H1 (cell line): ENCODE measurements at regions not wholly inside any gene's neighbourhood (a gene's known extent, or its start where the extent isn't known, plus 50 kb on each side); places are given as distances from the start of the nearest gene placed in this dataset.

ENCODE experiments used
- CTCF ChIA-PET: fragments of 300-600 bp; sonication (Branson Sonifier 250); formaldehyde crosslinking; loops from one replicate; lab custom pipeline; 2021; ENCODE audit not compliant: partially characterized antibody; lab: Charles Lee
- POLR2A ChIA-PET: fragments of 300-600 bp; sonication (Branson Sonifier 250); formaldehyde crosslinking; loops from one replicate; lab custom pipeline; 2021; ENCODE audit warnings: inconsistent platforms; ENCODE audit not compliant: partially characterized antibody; lab: Charles Lee
- DNase-seq, 2 experiments: peaks; one replicate each; pipeline versions ENCODE4 v3.0.0 to v3.0.0-alpha.2; 2010 to 2022; ENCODE audit warnings: low spot score in 2 of 2, low read depth in 1 of 2, mixed read lengths in 1 of 2
- FAIRE-seq: peaks from 2 replicates; lab custom pipeline; 2011; peaks lifted over from hg19 to GRCh38; lab: Jason Lieb, UNC
- H2AFZ ChIP-seq: 2 replicates; pipeline ENCODE4 v1.8.1; 2012; ENCODE audit warnings: low read length, inconsistent platforms
- H2AK5ac ChIP-seq: 2 replicates; pipeline ENCODE4 v1.6.1; 2013; ENCODE audit warnings: low read depth, low read length
- H2BK120ac ChIP-seq: replicated peaks from 2 replicates; pipeline ENCODE3; 2013; ENCODE audit warnings: low read depth, low read length, inconsistent platforms
- H2BK12ac ChIP-seq: 2 replicates; pipeline ENCODE4 v1.6.1; 2013; ENCODE audit warnings: low read depth, low read length
- H2BK15ac ChIP-seq: 2 replicates; pipeline ENCODE4 v1.6.1; 2013; ENCODE audit warnings: low read length
- H2BK20ac ChIP-seq: 2 replicates; pipeline ENCODE4 v1.6.1; 2013; ENCODE audit warnings: low read length
- H2BK5ac ChIP-seq: 2 replicates; pipeline ENCODE4 v1.6.1; 2013; ENCODE audit warnings: low read depth, low read length
- H3K14ac ChIP-seq: 2 replicates; pipeline ENCODE4 v1.6.1; 2013; ENCODE audit warnings: inconsistent platforms; ENCODE audit not compliant: insufficient read length
- H3K18ac ChIP-seq: 2 replicates; pipeline ENCODE4 v1.6.1; 2013; ENCODE audit warnings: low read length; ENCODE audit errors: extremely low read depth
- H3K23ac ChIP-seq: 2 replicates; pipeline ENCODE4 v1.6.1; 2013; ENCODE audit warnings: inconsistent platforms; ENCODE audit not compliant: insufficient read length
- H3K23me2 ChIP-seq: 2 replicates; pipeline ENCODE4 v1.6.1; 2013; ENCODE audit warnings: low read depth, low read length
- H3K27ac ChIP-seq: 2 replicates; pipeline ENCODE4 v1.6.1; 2011; ENCODE audit warnings: low read depth, low read length, inconsistent platforms
- H3K27me3 ChIP-seq, 4 experiments: replicated peaks in 1 of 4; 1 replicate in 1 of 4; 2 replicates in 3 of 4; pipeline versions ENCODE4 v1.6.1 to v1.8.1; 2011 to 2013; ENCODE audit warnings: low read length in 3 of 4, mild to moderate bottlenecking in 3 of 4, inconsistent platforms in 2 of 4, mixed read lengths in 2 of 4, moderate library complexity in 1 of 4; ENCODE audit not compliant: control insufficient read depth in 3 of 4, insufficient read depth in 3 of 4; ENCODE audit errors: extremely low read depth in 1 of 4
- H3K36me3 ChIP-seq, 4 experiments: 2 replicates each; pipeline versions ENCODE4 v1.6.1 to v1.8.1; 2011 to 2013; ENCODE audit warnings: mild to moderate bottlenecking in 4 of 4, low read length in 3 of 4, moderate library complexity in 2 of 4, control low read depth in 1 of 4, inconsistent platforms in 1 of 4; ENCODE audit not compliant: insufficient read depth in 4 of 4, control insufficient read depth in 2 of 4
- H3K4ac ChIP-seq: replicated peaks from 2 replicates; pipeline ENCODE3; 2013; ENCODE audit warnings: low read length, low read depth, mixed read lengths, inconsistent platforms; ENCODE audit not compliant: insufficient read length
- H3K4me1 ChIP-seq, 4 experiments: replicated peaks in 1 of 4; 1 replicate in 1 of 4; 2 replicates in 3 of 4; pipeline versions ENCODE4 v1.6.1 to v1.8.1; 2011 to 2013; ENCODE audit warnings: low read length in 3 of 4, inconsistent platforms in 2 of 4, mixed read lengths in 1 of 4; ENCODE audit not compliant: insufficient read depth in 4 of 4, control insufficient read depth in 3 of 4
- H3K4me2 ChIP-seq, 2 experiments: 2 replicates each; pipeline versions ENCODE4 v1.6.1 to v1.8.1; 2011 to 2013; ENCODE audit warnings: low read depth in 2 of 2, low read length in 2 of 2, control low read depth in 1 of 2, inconsistent platforms in 1 of 2, mild to moderate bottlenecking in 1 of 2; ENCODE audit not compliant: insufficient read depth in 1 of 2
- H3K4me3 ChIP-seq, 4 experiments: fragments of 200-600, 300-600 bp in 1 of 4; sonication (generic), shearing (Covaris generic), sonication (Bioruptor Twin) in 1 of 4; 2 replicates each; pipeline versions ENCODE4 v1.5.1 to v1.8.1; 2011 to 2016; ENCODE audit warnings: low read length in 4 of 4, low read depth in 3 of 4, control low read depth in 2 of 4, inconsistent platforms in 2 of 4, mild to moderate bottlenecking in 2 of 4, mixed read lengths in 1 of 4, moderate library complexity in 1 of 4; ENCODE audit not compliant: insufficient read depth in 2 of 4; ENCODE audit errors: extremely low read depth in 1 of 4
- H3K56ac ChIP-seq: replicated peaks from 2 replicates; pipeline ENCODE3; 2013; ENCODE audit warnings: low read depth, mild to moderate bottlenecking, mixed read lengths, low read length, inconsistent platforms; ENCODE audit not compliant: insufficient read length
- H3K79me1 ChIP-seq: 2 replicates; pipeline ENCODE4 v1.6.1; 2013; ENCODE audit warnings: low read depth, low read length, control low read depth
- H3K79me2 ChIP-seq, 2 experiments: 2 replicates each; pipeline versions ENCODE4 v1.6.1 to v1.8.1; 2012 to 2013; ENCODE audit warnings: low read length in 2 of 2, mild to moderate bottlenecking in 2 of 2, inconsistent platforms in 1 of 2; ENCODE audit not compliant: insufficient read depth in 2 of 2, control insufficient read depth in 1 of 2
- H3K9ac ChIP-seq, 4 experiments: replicated peaks in 1 of 4; 1 replicate in 1 of 4; 2 replicates in 3 of 4; pipeline versions ENCODE4 v1.6.1 to v1.8.1; 2011 to 2013; ENCODE audit warnings: low read depth in 3 of 4, low read length in 3 of 4, control low read depth in 2 of 4, mild to moderate bottlenecking in 2 of 4, moderate library complexity in 2 of 4, inconsistent platforms in 1 of 4; ENCODE audit errors: extremely low read depth in 1 of 4
- H3K9me3 ChIP-seq, 2 experiments: 2 replicates each; pipeline versions ENCODE4 v1.6.1 to v1.8.1; 2012 to 2013; ENCODE audit warnings: mild to moderate bottlenecking in 2 of 2, moderate library complexity in 2 of 2, control low read depth in 1 of 2, inconsistent platforms in 1 of 2, low read depth in 1 of 2, low read length in 1 of 2, mixed read lengths in 1 of 2; ENCODE audit not compliant: insufficient read depth in 2 of 2
- H4K20me1 ChIP-seq, 2 experiments: replicated peaks in 1 of 2; 2 replicates each; pipeline versions ENCODE3 to v1.8.1; 2011 to 2013; ENCODE audit warnings: inconsistent platforms in 2 of 2, low read length in 2 of 2, mild to moderate bottlenecking in 1 of 2; ENCODE audit not compliant: insufficient read depth in 2 of 2, control insufficient read depth in 1 of 2
- H4K5ac ChIP-seq: 2 replicates; pipeline ENCODE4 v1.6.1; 2013; ENCODE audit warnings: low read length, low read depth, mixed read lengths, inconsistent platforms; ENCODE audit not compliant: insufficient read length
- H4K8ac ChIP-seq: 2 replicates; pipeline ENCODE4 v1.8.0; 2013; ENCODE audit warnings: mild to moderate bottlenecking, moderate library complexity, low read length, inconsistent platforms; ENCODE audit not compliant: insufficient read depth; ENCODE audit errors: extremely low read depth
- H4K91ac ChIP-seq: replicated peaks from 2 replicates; pipeline ENCODE3; 2013; ENCODE audit warnings: low read length, mixed read lengths, inconsistent platforms; ENCODE audit not compliant: insufficient read length
- SRF ChIP-seq: IDR thresholded peaks from 2 replicates; pipeline ENCODE4 v1.6.1; 2011; ENCODE audit warnings: mild to moderate bottlenecking, low read depth, low read length, moderate library complexity
- WGBS, 2 experiments: shearing (Covaris generic) in 1 of 2; methylation state at CpG; one replicate each; pipeline versions ENCODE4 v1.1.6 to v1.1.7; 2013 to 2015; ENCODE audit warnings: low lambda C conversion rate in 2 of 2, mixed read lengths in 2 of 2, inconsistent platforms in 1 of 2, low coverage in 1 of 2, missing lambda C conversion rate in 1 of 2; ENCODE audit not compliant: insufficient replicate concordance in 2 of 2, insufficient coverage in 1 of 2, insufficient read length in 1 of 2; ENCODE audit errors: extremely low coverage in 1 of 2, missing lambda C conversion rate in 1 of 2; 5-methylcytosine and 5-hydroxymethylcytosine counted together

- Histone ChIP-seq H3K36me3 (no peaks in the 10 kb centered on the region), H3K18ac (no peak overlapping the region), H3K9me3 (no peaks in the 10 kb centered on the region), H3K4me1 (peaks cover 11 to 18% (median 14%) of the 10 kb centered on the region in 4 experiments), H3K56ac (peak overlapping the region; percentile 21), H3K9ac (no peak overlapping the region), H4K91ac (no peak overlapping the region), H2BK5ac (no peak overlapping the region), H3K4me2 (no peak overlapping the region), H3K79me2 (no peaks in the 10 kb centered on the region), H3K14ac (no peak overlapping the region), H2BK20ac (peak overlapping the region; percentile 1; the same call in 1 of the 2 replicates), H2BK120ac (no peak overlapping the region), H2BK12ac (no peak overlapping the region), H3K79me1 (no peaks in the 10 kb centered on the region), H4K5ac (no peak overlapping the region), H3K27ac (no peak overlapping the region), H3K4me3 (no peak overlapping the region), H3K4ac (no peak overlapping the region), H4K20me1 (no peaks in the 10 kb centered on the region), H3K23ac (no peak overlapping the region), H3K23me2 (no peaks in the 10 kb centered on the region), H3K27me3 (no peaks in the 10 kb centered on the region; a peak in 1 of 7 replicates), H2AK5ac (0 out of 2 replicates have a peak overlapping the region, but pooled peaks have one; percentile 88), H2AFZ (no peak overlapping the region), H2BK15ac (0 out of 2 replicates have a peak overlapping the region, but pooled peaks have one; percentile 77), H4K8ac (no peak overlapping the region)
- no peak for TF ChIP-seq SRF
- FAIRE-seq (no peak), DNase-seq (no peak)
- 72% methylated on average over 6 of the region's 6 CpGs; no CpG with 5 or more reads in 1 of the 2 experiments for WGBS, 2 experiments
- ChIA-PET CTCF (interaction anchor here (0.5 kb wide), 1 partner anchor 46 kb away, joined by 3 read pairs; no protein-coding TSS in a partner anchor), POLR2A (interaction anchor here (0.8 kb wide), 1 partner anchor 32 kb away, joined by 3 read pairs; no protein-coding TSS in a partner anchor)
Observed at GRCh38 chr1:235059221-235059620, 69.4 kb downstream of the TOMM20 start.
